Vagina (tissue), 2 donors: ENCODE measurements at regions not wholly inside any gene's neighbourhood (a gene's known extent, or its start where the extent isn't known, plus 50 kb on each side); places are given as distances from the start of the nearest gene placed in this dataset.

ENCODE experiments used
- POLR2AphosphoS5 ChIP-seq, 2 donors: sonication (generic); formaldehyde crosslinking; IDR thresholded peaks; one replicate each; pipeline ENCODE4 v1.9.0; 2017; ENCODE audit warnings: antibody characterized with exemption in 2 of 2, mild to moderate bottlenecking in 2 of 2, low read depth in 1 of 2; ENCODE audit not compliant: insufficient read depth in 1 of 2
- TF ChIP-seq, protein P1 (sequence below), 3 experiments: fragments of 450-650 bp in 2 of 3; fragments of 200-600 bp in 1 of 3; sonication (generic) in 1 of 3; IDR thresholded peaks; one replicate each; pipeline ENCODE4 v1.5.1; 2017 to 2019; ENCODE audit warnings: antibody characterized with exemption in 3 of 3, mild to moderate bottlenecking in 2 of 3, moderate library complexity in 2 of 3

DNA sequence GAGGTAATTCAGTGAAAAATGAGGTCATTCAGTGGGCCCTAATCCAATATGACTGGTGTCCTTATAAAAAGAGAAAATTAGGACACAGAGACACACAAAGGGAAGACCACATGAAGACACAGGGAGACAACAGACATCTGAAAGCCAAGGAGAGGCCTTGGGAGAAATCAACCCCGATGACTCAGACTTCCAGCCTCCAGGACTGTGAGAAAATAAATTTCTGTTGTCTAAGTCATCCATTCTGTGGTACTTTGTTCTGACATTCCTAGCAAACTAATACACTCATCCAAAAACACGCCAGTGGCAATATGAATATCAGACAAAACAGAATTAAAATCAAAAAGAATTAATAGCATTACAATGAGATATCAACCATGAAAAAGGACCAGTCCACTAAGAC is 303.7 kb downstream of the SS18 start:
- TF ChIP-seq, protein P1, sequence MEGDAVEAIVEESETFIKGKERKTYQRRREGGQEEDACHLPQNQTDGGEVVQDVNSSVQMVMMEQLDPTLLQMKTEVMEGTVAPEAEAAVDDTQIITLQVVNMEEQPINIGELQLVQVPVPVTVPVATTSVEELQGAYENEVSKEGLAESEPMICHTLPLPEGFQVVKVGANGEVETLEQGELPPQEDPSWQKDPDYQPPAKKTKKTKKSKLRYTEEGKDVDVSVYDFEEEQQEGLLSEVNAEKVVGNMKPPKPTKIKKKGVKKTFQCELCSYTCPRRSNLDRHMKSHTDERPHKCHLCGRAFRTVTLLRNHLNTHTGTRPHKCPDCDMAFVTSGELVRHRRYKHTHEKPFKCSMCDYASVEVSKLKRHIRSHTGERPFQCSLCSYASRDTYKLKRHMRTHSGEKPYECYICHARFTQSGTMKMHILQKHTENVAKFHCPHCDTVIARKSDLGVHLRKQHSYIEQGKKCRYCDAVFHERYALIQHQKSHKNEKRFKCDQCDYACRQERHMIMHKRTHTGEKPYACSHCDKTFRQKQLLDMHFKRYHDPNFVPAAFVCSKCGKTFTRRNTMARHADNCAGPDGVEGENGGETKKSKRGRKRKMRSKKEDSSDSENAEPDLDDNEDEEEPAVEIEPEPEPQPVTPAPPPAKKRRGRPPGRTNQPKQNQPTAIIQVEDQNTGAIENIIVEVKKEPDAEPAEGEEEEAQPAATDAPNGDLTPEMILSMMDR (IDR thresholded peaks at IDR 0.05), result no peak
- no peak for TF ChIP-seq POLR2AphosphoS5 (IDR thresholded peaks at IDR 0.05; ENCODE audit: insufficient read depth in 1 of 2, low read depth in 1 of 2)
